GM12878 (cell line): ENCODE measurements at regions not wholly inside any gene's neighbourhood (a gene's known extent, or its start where the extent isn't known, plus 50 kb on each side); places are given as distances from the start of the nearest gene placed in this dataset.

Experiments
- ATAC-seq: fragments of 200-7000 bp; cut with Tn5 transposase; 3 replicates; pipeline ENCODE4 v1.9.1; 2020; ENCODE audit warnings: mild to moderate bottlenecking, moderate library complexity
- BruUV-seq: library from RNA; stranded (reverse); fragments of 400-500 nt; replicated peaks from 2 replicates; lab custom pipeline; 2021; lab: Mats Ljungman, UMichigan
- CTCF ChIA-PET: fragments of 300-600 bp; sonication (Branson Sonifier 250); formaldehyde crosslinking; extraction: SDS; loops from one replicate; lab custom pipeline; 2021; ENCODE audit warnings: inconsistent platforms; lab: Yijun Ruan, JAX
- POLR2A ChIA-PET: fragments of 350-600 bp; formaldehyde crosslinking; extraction: SDS; loops from one replicate; lab custom pipeline; 2021; ENCODE audit warnings: inconsistent platforms; lab: Charles Lee
- RAD21 ChIA-PET: fragments of 300-600 bp; sonication (Branson Sonifier 250); formaldehyde crosslinking; loops from one replicate; lab custom pipeline; 2023; ENCODE audit warnings: antibody characterized with exemption; ENCODE audit not compliant: unreplicated experiment; lab: Charles Lee
- SMC1A ChIA-PET: fragments of 300-600 bp; sonication (Branson Sonifier 250); formaldehyde crosslinking; loops from one replicate; lab custom pipeline; 2023; ENCODE audit not compliant: unreplicated experiment, uncharacterized antibody; lab: Charles Lee
- DNase-seq: peaks from one replicate; pipeline ENCODE4 v3.0.0-alpha.2; 2011; ENCODE audit warnings: low read depth, low spot score
- FAIRE-seq: peaks from 3 replicates; lab custom pipeline; 2011; peaks lifted over from hg19 to GRCh38; lab: Jason Lieb, UNC
- H2AFZ ChIP-seq: 2 replicates; pipeline ENCODE4 v1.6.0; 2011; ENCODE audit warnings: low read depth, low read length, control low read depth; ENCODE audit not compliant: control insufficient read depth
- H3K27ac ChIP-seq: 2 replicates; pipeline ENCODE4 v1.5.1; 2011; ENCODE audit warnings: control low read depth; ENCODE audit not compliant: control insufficient read depth, insufficient read depth
- H3K27me3 ChIP-seq, 2 experiments: replicated peaks in 1 of 2; 2 replicates each; pipeline versions ENCODE4 v1.6.0 to v1.6.1; 2011; ENCODE audit warnings: low read length in 1 of 2; ENCODE audit not compliant: control insufficient read depth in 2 of 2, insufficient read depth in 2 of 2
- H3K36me3 ChIP-seq, 2 experiments: 2 replicates each; pipeline ENCODE4 v1.5.1; 2011; ENCODE audit warnings: low read length in 1 of 2; ENCODE audit not compliant: control insufficient read depth in 2 of 2, insufficient read depth in 2 of 2
- H3K4me1 ChIP-seq: 2 replicates; pipeline ENCODE4 v1.6.1; 2011; ENCODE audit warnings: mild to moderate bottlenecking, low read length, moderate library complexity, mixed read lengths; ENCODE audit not compliant: control insufficient read depth, insufficient read depth
- H3K4me2 ChIP-seq: 2 replicates; pipeline ENCODE4 v1.6.0; 2011; ENCODE audit warnings: control low read depth; ENCODE audit not compliant: control insufficient read depth, insufficient read depth
- H3K4me3 ChIP-seq: fragments of 200-600 bp; sonication (generic); 2 replicates; pipeline ENCODE4 v1.5.1; 2016
- H3K79me2 ChIP-seq: 2 replicates; pipeline ENCODE4 v1.6.0; 2011; ENCODE audit warnings: low read length; ENCODE audit not compliant: control insufficient read depth, insufficient read depth
- H3K9ac ChIP-seq: 2 replicates; pipeline ENCODE4 v1.8.0; 2011; ENCODE audit warnings: low read length, control low read depth, mixed read lengths; ENCODE audit not compliant: control insufficient read depth, insufficient read depth
- H3K9me3 ChIP-seq: replicated peaks from 3 replicates; pipeline ENCODE4 v1.5.1; 2011; ENCODE audit warnings: mild to moderate bottlenecking, low read length; ENCODE audit not compliant: control insufficient read depth, insufficient read depth
- H4K20me1 ChIP-seq: 2 replicates; pipeline ENCODE4 v1.6.0; 2011; ENCODE audit not compliant: control insufficient read depth, insufficient read depth
- ATF2 ChIP-seq: IDR thresholded peaks from 2 replicates; pipeline ENCODE4 v1.6.1; 2012; ENCODE audit warnings: low read length, inconsistent platforms
- BACH1 ChIP-seq: fragments of 450-650 bp; IDR thresholded peaks from 2 replicates; pipeline ENCODE4 v1.6.1; 2017; ENCODE audit warnings: mild to moderate bottlenecking, borderline replicate concordance
- BCL11A ChIP-seq: IDR thresholded peaks from 2 replicates; pipeline ENCODE4 v1.6.1; 2011; ENCODE audit warnings: low read depth, low read length
- CBFB ChIP-seq: IDR thresholded peaks from 2 replicates; pipeline ENCODE4 v1.6.1; 2016; ENCODE audit warnings: antibody characterized with exemption, low read depth
- CHD1 ChIP-seq: IDR thresholded peaks from 2 replicates; pipeline ENCODE4 v1.6.1; 2012; ENCODE audit warnings: low read depth, low read length, improper control_type of control experiment
- FOXM1 ChIP-seq: IDR thresholded peaks from 2 replicates; pipeline ENCODE4 v1.6.1; 2012; ENCODE audit warnings: low read depth, mild to moderate bottlenecking, inconsistent platforms, low read length, moderate library complexity
- IKZF1 ChIP-seq: fragments of 450-650 bp; conservative IDR thresholded peaks from 2 replicates; pipeline ENCODE4 v1.6.1; 2017; ENCODE audit warnings: antibody characterized with exemption, mild to moderate bottlenecking
- IRF4 ChIP-seq: IDR thresholded peaks from 2 replicates; pipeline ENCODE4 v1.6.1; 2011; ENCODE audit warnings: low read depth, low read length
- JUND ChIP-seq: IDR thresholded peaks from 2 replicates; pipeline ENCODE4 v1.6.1; 2012; ENCODE audit warnings: low read depth, mild to moderate bottlenecking, low read length, improper control_type of control experiment, moderate library complexity
- NFYB ChIP-seq: IDR thresholded peaks from 2 replicates; pipeline ENCODE4 v1.6.1; 2011; ENCODE audit warnings: low read depth, mild to moderate bottlenecking, low read length, improper control_type of control experiment, moderate library complexity; ENCODE audit not compliant: insufficient read depth
- NKRF ChIP-seq: fragments of 450-650 bp; conservative IDR thresholded peaks from 2 replicates; pipeline ENCODE4 v1.6.1; 2017; ENCODE audit warnings: mild to moderate bottlenecking, moderate library complexity
- NR2C2 ChIP-seq: IDR thresholded peaks from 2 replicates; pipeline ENCODE4 v1.6.1; 2011; ENCODE audit warnings: borderline replicate concordance, low read depth; ENCODE audit not compliant: control insufficient read depth, insufficient read length
- RB1 ChIP-seq: fragments of 450-650 bp; formaldehyde crosslinking; IDR thresholded peaks from 2 replicates; pipeline ENCODE4 v1.6.1; 2017; ENCODE audit warnings: mild to moderate bottlenecking, borderline replicate concordance
- STAT3 ChIP-seq: IDR thresholded peaks from 2 replicates; pipeline ENCODE4 v1.6.1; 2011; ENCODE audit warnings: low read depth, low read length, improper control_type of control experiment
- ZBED1 ChIP-seq: IDR thresholded peaks from 2 replicates; pipeline ENCODE4 v1.6.1; 2016; ENCODE audit warnings: borderline replicate concordance
- ZNF687 ChIP-seq: fragments of 450-650 bp; IDR thresholded peaks from 2 replicates; pipeline ENCODE4 v1.6.1; 2017; ENCODE audit warnings: mild to moderate bottlenecking, moderate library complexity
- WGBS: methylation state at CpG from one replicate; pipeline ENCODE4 v1.1.6; 2016; ENCODE audit warnings: low lambda C conversion rate; ENCODE audit not compliant: insufficient replicate concordance, insufficient coverage; ENCODE audit errors: missing lambda C conversion rate; 5-methylcytosine and 5-hydroxymethylcytosine counted together
- in situ Hi-C: fragments of 300-500 bp; cut with MboI; formaldehyde crosslinking; loops from 9 replicates; pipeline ENCODE4 v1.14.3; 2018; ENCODE audit warnings: mixed read lengths
- intact Hi-C: fragments of 100-400 bp; cut with micrococcal nuclease; formaldehyde crosslinking; loops from one replicate; pipeline ENCODE4 v1.14.2; 2022; ENCODE audit not compliant: unreplicated experiment
- TF ChIP-seq, protein P1 (sequence below): fragments of 450-650 bp; IDR thresholded peaks from 2 replicates; pipeline ENCODE4 v1.6.1; 2017; ENCODE audit warnings: borderline replicate concordance

DNA sequence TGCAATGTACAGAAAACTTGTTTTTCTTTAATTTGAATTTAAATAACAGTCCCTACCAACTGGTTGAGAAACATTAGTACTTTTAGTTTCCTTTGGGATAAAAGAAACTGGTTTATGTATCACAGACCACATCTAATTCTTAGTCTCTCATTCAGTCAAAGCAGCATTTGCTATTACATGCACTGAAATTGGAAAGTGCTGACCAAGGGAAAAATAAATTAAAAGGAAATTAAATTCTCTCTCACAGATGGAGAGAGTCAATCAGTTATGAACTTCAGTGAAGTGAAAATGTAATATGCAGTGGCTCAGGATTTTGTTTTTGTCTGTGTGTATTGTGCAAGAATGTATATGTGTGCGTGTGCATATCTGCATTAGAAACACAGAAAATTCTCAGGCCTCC, 121.7 kb downstream of the TUSC1 start:
- Histone ChIP-seq H3K4me3 (no peak overlapping the region), H3K79me2 (no peaks in the 10 kb centered on the region), H3K9ac (no peak overlapping the region), H4K20me1 (no peaks in the 10 kb centered on the region), H3K4me1 (no peaks in the 10 kb centered on the region), H3K27ac (no peak overlapping the region), H2AFZ (no peak overlapping the region), H3K9me3 (no peaks in the 10 kb centered on the region), H3K4me2 (no peak overlapping the region), H3K27me3 (no peaks in the 10 kb centered on the region), H3K36me3 (no peaks in the 10 kb centered on the region)
- WGBS, result 47% methylated on average over 1 of the region's 1 CpG
- ChIA-PET POLR2A (no interaction called here), SMC1A (no interaction called here), CTCF (no interaction called here), RAD21 (interaction anchor here (0.8 kb wide), 1 partner anchor 18 kb away, joined by 3 read pairs; no protein-coding TSS in a partner anchor)
- FAIRE-seq (no peak), DNase-seq (no peak), ATAC-seq (no peak)
- BruUV-seq, result no TSS peak
- in situ Hi-C loops (no loop called here), intact Hi-C loops (no loop called here)
- TF ChIP-seq, protein P1, sequence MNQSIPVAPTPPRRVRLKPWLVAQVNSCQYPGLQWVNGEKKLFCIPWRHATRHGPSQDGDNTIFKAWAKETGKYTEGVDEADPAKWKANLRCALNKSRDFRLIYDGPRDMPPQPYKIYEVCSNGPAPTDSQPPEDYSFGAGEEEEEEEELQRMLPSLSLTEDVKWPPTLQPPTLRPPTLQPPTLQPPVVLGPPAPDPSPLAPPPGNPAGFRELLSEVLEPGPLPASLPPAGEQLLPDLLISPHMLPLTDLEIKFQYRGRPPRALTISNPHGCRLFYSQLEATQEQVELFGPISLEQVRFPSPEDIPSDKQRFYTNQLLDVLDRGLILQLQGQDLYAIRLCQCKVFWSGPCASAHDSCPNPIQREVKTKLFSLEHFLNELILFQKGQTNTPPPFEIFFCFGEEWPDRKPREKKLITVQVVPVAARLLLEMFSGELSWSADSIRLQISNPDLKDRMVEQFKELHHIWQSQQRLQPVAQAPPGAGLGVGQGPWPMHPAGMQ, result no peak
- no peak for TF ChIP-seq IKZF1
- TF ChIP-seq NR2C2, result no peak
- no peak for TF ChIP-seq BCL11A
- no peak for TF ChIP-seq FOXM1
- TF ChIP-seq IRF4, result no peak
- no peak for TF ChIP-seq CHD1
- no peak for TF ChIP-seq CBFB
- TF ChIP-seq STAT3, result no peak
- TF ChIP-seq ZNF687, result no peak
- no peak for TF ChIP-seq ATF2
- TF ChIP-seq BACH1, result no peak
- TF ChIP-seq JUND, result no peak
- no peak for TF ChIP-seq ZBED1
- no peak for TF ChIP-seq NFYB
- no peak for TF ChIP-seq RB1
- TF ChIP-seq NKRF, result no peak
